ENCODE measurements at regions not wholly inside any gene's neighbourhood (a gene's known extent, or its start where the extent isn't known, plus 50 kb on each side); places are given as distances from the start of the nearest gene placed in this dataset.

DNA sequence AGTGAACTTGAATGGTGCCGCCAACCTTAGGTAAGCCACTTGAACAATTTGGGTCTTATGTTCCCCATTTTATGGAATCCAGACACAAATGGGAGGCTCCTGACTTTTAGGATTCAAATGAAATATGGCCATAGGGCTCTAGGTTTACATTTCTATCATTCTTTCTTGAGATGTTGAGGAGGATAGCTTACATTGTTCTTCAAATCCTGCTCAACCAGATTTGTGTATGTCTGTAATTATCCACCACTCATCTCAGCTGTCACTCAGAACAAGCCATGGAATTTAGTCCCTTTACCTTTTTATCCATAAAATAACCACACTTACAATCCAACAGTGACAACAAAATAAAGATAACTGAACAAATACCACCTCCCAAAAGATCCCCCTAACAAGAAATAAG is 682.9 kb upstream of the PTBP2 start:
- Histone ChIP-seq H3K9me3 (no peaks in the 10 kb centered on the region), H3K4me1 (ENCODE audit: control insufficient read depth in 1 of 2, insufficient read depth in 2 of 2, low read depth in 1 of 2, low read length in 1 of 2) (no peaks in the 10 kb centered on the region), H4K20me1 (ENCODE audit: insufficient read depth) (no peaks in the 10 kb centered on the region), H2AFZ (ENCODE audit: low read depth) (no peak overlapping the region), H3K27ac (ENCODE audit: low read depth in 2 of 2, low read length in 1 of 2) (no peak overlapping the region), H3K4me2 (no peak overlapping the region), H3K27me3 (ENCODE audit: insufficient read depth) (no peaks in the 10 kb centered on the region), H3F3A (replicated peaks; ENCODE audit: insufficient read depth) (no peaks in the 10 kb centered on the region), H3K9ac (no peak overlapping the region), H3K4me3 (ENCODE audit: low read depth in 2 of 2, low read length in 1 of 2) (no peak overlapping the region), H3K79me2 (ENCODE audit: insufficient read depth) (no peaks in the 10 kb centered on the region), H3K36me3 (replicated peaks in 1 of 2; ENCODE audit: control insufficient read depth in 1 of 2, insufficient read depth in 2 of 2, low read length in 1 of 2) (no peaks in the 10 kb centered on the region), H3K9me2 (no peaks in the 10 kb centered on the region)
- ChIA-PET CTCF (no interaction called here), POLR2A (no interaction called here)
- TF ChIP-seq, protein P1, sequence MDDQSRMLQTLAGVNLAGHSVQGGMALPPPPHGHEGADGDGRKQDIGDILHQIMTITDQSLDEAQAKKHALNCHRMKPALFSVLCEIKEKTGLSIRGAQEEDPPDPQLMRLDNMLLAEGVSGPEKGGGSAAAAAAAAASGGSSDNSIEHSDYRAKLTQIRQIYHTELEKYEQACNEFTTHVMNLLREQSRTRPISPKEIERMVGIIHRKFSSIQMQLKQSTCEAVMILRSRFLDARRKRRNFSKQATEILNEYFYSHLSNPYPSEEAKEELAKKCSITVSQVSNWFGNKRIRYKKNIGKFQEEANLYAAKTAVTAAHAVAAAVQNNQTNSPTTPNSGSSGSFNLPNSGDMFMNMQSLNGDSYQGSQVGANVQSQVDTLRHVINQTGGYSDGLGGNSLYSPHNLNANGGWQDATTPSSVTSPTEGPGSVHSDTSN (IDR thresholded peaks at IDR 0.05), result no peak
- TF ChIP-seq CHD2 (IDR thresholded peaks at IDR 0.05; ENCODE audit: low read length, partially characterized antibody), result no peak
- TF ChIP-seq, protein P2, sequence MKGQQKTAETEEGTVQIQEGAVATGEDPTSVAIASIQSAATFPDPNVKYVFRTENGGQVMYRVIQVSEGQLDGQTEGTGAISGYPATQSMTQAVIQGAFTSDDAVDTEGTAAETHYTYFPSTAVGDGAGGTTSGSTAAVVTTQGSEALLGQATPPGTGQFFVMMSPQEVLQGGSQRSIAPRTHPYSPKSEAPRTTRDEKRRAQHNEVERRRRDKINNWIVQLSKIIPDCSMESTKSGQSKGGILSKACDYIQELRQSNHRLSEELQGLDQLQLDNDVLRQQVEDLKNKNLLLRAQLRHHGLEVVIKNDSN (IDR thresholded peaks at IDR 0.05; ENCODE audit: borderline replicate concordance, low read depth), result no peak
- TF ChIP-seq, protein P3, sequence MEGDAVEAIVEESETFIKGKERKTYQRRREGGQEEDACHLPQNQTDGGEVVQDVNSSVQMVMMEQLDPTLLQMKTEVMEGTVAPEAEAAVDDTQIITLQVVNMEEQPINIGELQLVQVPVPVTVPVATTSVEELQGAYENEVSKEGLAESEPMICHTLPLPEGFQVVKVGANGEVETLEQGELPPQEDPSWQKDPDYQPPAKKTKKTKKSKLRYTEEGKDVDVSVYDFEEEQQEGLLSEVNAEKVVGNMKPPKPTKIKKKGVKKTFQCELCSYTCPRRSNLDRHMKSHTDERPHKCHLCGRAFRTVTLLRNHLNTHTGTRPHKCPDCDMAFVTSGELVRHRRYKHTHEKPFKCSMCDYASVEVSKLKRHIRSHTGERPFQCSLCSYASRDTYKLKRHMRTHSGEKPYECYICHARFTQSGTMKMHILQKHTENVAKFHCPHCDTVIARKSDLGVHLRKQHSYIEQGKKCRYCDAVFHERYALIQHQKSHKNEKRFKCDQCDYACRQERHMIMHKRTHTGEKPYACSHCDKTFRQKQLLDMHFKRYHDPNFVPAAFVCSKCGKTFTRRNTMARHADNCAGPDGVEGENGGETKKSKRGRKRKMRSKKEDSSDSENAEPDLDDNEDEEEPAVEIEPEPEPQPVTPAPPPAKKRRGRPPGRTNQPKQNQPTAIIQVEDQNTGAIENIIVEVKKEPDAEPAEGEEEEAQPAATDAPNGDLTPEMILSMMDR (IDR thresholded peaks at IDR 0.05), result no peak
- DNase-seq, result no peak
- 58% methylated on average over 1 of the region's 1 CpG for WGBS (ENCODE audit: low lambda C conversion rate)

DNA sequence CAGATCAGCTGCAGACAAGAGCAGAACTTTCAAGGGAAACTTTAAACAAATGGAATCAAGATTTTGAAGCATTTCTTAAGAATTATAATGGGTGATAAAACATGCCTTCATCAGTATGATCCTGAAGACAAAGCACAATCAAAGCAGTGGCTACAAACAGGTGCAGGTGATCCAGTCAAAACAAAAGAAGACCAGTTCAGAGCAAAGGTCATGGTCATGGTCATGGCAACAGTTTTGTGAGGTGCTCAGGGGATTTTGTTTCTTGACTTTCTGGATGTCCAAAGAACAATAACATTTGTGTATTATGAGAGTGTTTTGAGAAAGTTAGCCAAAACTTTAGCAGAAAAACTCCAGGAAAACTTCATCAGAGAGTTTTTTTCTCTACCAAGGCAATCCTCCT is 681.7 kb upstream of the PTBP2 start:
- POLR2A ChIA-PET, result no interaction called here
- no peak for DNase-seq
- no peaks in the 10 kb centered on the region for H3K27me3 ChIP-seq (ENCODE audit: insufficient read depth)
- H3K4me1 ChIP-seq (ENCODE audit: control insufficient read depth in 1 of 2, insufficient read depth in 2 of 2, low read depth in 1 of 2, low read length in 1 of 2), result no peaks in the 10 kb centered on the region
- H3F3A ChIP-seq (replicated peaks; ENCODE audit: insufficient read depth), result no peaks in the 10 kb centered on the region
- no peaks in the 10 kb centered on the region for H3K9me2 ChIP-seq
- H3K36me3 ChIP-seq (replicated peaks in 1 of 2; ENCODE audit: control insufficient read depth in 1 of 2, insufficient read depth in 2 of 2, low read length in 1 of 2), result no peaks in the 10 kb centered on the region
- H3K9me3 ChIP-seq, result no peaks in the 10 kb centered on the region
- CTCF ChIA-PET, result no interaction called here
- H3K27ac ChIP-seq (ENCODE audit: low read depth in 2 of 2, low read length in 1 of 2), result no peak overlapping the region
- no peak overlapping the region for H3K4me2 ChIP-seq
- no peak for TF ChIP-seq FOXM1 (IDR thresholded peaks at IDR 0.05; ENCODE audit: low read depth)
- TF ChIP-seq, protein P4, sequence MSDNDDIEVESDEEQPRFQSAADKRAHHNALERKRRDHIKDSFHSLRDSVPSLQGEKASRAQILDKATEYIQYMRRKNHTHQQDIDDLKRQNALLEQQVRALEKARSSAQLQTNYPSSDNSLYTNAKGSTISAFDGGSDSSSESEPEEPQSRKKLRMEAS (IDR thresholded peaks at IDR 0.05; ENCODE audit: low read depth), result no peak
- TF ChIP-seq, protein P5, sequence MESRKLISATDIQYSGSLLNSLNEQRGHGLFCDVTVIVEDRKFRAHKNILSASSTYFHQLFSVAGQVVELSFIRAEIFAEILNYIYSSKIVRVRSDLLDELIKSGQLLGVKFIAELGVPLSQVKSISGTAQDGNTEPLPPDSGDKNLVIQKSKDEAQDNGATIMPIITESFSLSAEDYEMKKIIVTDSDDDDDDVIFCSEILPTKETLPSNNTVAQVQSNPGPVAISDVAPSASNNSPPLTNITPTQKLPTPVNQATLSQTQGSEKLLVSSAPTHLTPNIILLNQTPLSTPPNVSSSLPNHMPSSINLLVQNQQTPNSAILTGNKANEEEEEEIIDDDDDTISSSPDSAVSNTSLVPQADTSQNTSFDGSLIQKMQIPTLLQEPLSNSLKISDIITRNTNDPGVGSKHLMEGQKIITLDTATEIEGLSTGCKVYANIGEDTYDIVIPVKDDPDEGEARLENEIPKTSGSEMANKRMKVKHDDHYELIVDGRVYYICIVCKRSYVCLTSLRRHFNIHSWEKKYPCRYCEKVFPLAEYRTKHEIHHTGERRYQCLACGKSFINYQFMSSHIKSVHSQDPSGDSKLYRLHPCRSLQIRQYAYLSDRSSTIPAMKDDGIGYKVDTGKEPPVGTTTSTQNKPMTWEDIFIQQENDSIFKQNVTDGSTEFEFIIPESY (IDR thresholded peaks at IDR 0.05; ENCODE audit: borderline replicate concordance, low read depth), result no peak
- TF ChIP-seq, protein P2 (IDR thresholded peaks at IDR 0.05; ENCODE audit: borderline replicate concordance, low read depth), result no peak
- no peak for TF ChIP-seq EP300 (IDR thresholded peaks at IDR 0.05; ENCODE audit: borderline replicate concordance in 1 of 2, low read depth in 1 of 2, low read length in 1 of 2)
- TF ChIP-seq, protein P1 (IDR thresholded peaks at IDR 0.05), result no peak
- no peak for TF ChIP-seq GATA2 (CRISPR knock-in tag; IDR thresholded peaks at IDR 0.05)
- no peak for TF ChIP-seq RCOR1 (IDR thresholded peaks at IDR 0.05; ENCODE audit: low read length)
- H3K4me3 ChIP-seq (ENCODE audit: low read depth in 2 of 2, low read length in 1 of 2), result no peak overlapping the region
- H4K20me1 ChIP-seq (ENCODE audit: insufficient read depth), result no peaks in the 10 kb centered on the region
- H3K9ac ChIP-seq, result no peak overlapping the region
- no peak overlapping the region for H2AFZ ChIP-seq (ENCODE audit: low read depth)
- no peaks in the 10 kb centered on the region for H3K79me2 ChIP-seq (ENCODE audit: insufficient read depth)

Data from SK-N-SH (cell line).